ENCODE measurements at regions not wholly inside any gene's neighbourhood (a gene's known extent, or its start where the extent isn't known, plus 50 kb on each side); places are given as distances from the start of the nearest gene placed in this dataset.
"Not testable (repeated sequence)": the region's sequence is repeated elsewhere in the genome, so short reads cannot be mapped to it uniquely, and the experiment has no call there.

DNA sequence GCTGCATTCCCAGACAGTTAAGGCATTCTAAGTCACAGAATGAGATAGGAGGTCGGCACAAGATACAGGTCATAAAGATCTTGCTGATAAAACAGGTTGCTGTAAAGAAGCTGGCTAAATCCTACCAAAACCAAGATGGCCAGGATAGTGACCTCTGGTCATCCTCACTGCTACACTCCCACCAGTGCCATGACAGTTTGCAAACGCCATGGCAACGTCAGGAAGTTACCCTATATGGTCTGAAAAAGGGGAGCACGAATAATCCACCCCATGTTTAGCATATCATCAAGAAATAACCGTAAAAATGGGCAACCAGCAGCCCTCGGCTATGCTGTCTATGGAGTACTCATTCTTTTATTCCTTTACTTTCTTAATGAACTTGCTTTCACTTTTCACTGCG, 89.9 kb upstream of the TACR1 start:
- TF ChIP-seq POLR2A, SPI1 (IDR thresholded peaks at IDR 0.05; ENCODE audit: low read depth, low read length): not testable (repeated sequence)
